RWPE2 (cell line): ENCODE measurements at regions not wholly inside any gene's neighbourhood (a gene's known extent, or its start where the extent isn't known, plus 50 kb on each side); places are given as distances from the start of the nearest gene placed in this dataset.

Experiments used
- ATAC-seq: fragments of 200-7000 bp; cut with Tn5 transposase; 3 replicates; pipeline ENCODE4 v1.9.1; 2021; ENCODE audit warnings: low read depth
- DNase-seq: peaks from one replicate; pipeline ENCODE4 v3.0.0-alpha.2; 2020; ENCODE audit warnings: low spot score
- H3K27ac ChIP-seq: fragments of 450-650 bp; 2 replicates; pipeline ENCODE4 v1.5.1; 2017; ENCODE audit warnings: mild to moderate bottlenecking; ENCODE audit not compliant: poor library complexity, severe bottlenecking
- H3K27me3 ChIP-seq: fragments of 250-450 bp; sonication (Bioruptor Pico); 2 replicates; pipeline ENCODE4 v1.5.1; 2021; ENCODE audit warnings: mild to moderate bottlenecking, moderate library complexity; ENCODE audit not compliant: insufficient read depth, poor library complexity, severe bottlenecking
- H3K36me3 ChIP-seq: fragments of 250-450 bp; sonication (Bioruptor Pico); 2 replicates; pipeline ENCODE4 v1.5.1; 2020; ENCODE audit warnings: low read depth, mild to moderate bottlenecking, moderate library complexity
- H3K4me1 ChIP-seq: fragments of 250-450 bp; sonication (Bioruptor Pico); 2 replicates; pipeline ENCODE4 v1.5.1; 2021; ENCODE audit warnings: mild to moderate bottlenecking, moderate library complexity; ENCODE audit not compliant: insufficient read depth, poor library complexity, severe bottlenecking
- H3K4me3 ChIP-seq: fragments of 250-450 bp; sonication (Bioruptor Pico); 2 replicates; pipeline ENCODE4 v1.5.1; 2021; ENCODE audit warnings: mild to moderate bottlenecking, moderate library complexity; ENCODE audit not compliant: severe bottlenecking
- H3K9me3 ChIP-seq: fragments of 250-450 bp; sonication (Bioruptor Pico); 2 replicates; pipeline ENCODE4 v1.5.1; 2021; ENCODE audit warnings: mild to moderate bottlenecking, moderate library complexity; ENCODE audit not compliant: severe bottlenecking
- TF ChIP-seq, protein P1 (sequence below): fragments of 450-650 bp; IDR thresholded peaks from one replicate; pipeline ENCODE4 v1.5.1; 2017; ENCODE audit warnings: mild to moderate bottlenecking, moderate library complexity; ENCODE audit not compliant: poor library complexity, severe bottlenecking

DNA sequence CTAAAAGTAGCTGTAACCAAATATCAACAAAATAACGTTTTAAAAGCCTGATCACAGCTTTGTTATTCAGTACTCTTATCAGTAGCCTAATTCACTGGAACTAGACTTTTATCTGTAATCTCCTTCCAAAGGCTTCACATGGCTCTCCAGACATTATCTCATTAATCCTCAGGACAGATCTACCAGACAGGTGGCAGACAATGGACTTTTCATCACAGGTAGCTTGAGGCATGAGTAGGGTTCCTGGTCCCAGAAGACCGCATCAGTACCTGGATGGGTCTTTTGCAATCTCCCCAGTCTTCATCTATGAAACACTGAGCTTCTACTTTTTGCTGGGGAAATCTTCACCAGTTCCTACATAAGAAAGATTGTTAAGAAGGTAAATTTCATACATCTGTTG, 132.2 kb upstream of the FOXD3 start:
- DNase-seq: no peak
- Histone ChIP-seq H3K36me3 (no peaks in the 10 kb centered on the region), H3K27me3 (no peaks in the 10 kb centered on the region), H3K27ac (no peak overlapping the region), H3K4me3 (no peak overlapping the region), H3K4me1 (no peaks in the 10 kb centered on the region), H3K9me3 (no peaks in the 10 kb centered on the region)
- no peak for ATAC-seq
- TF ChIP-seq, protein P1, sequence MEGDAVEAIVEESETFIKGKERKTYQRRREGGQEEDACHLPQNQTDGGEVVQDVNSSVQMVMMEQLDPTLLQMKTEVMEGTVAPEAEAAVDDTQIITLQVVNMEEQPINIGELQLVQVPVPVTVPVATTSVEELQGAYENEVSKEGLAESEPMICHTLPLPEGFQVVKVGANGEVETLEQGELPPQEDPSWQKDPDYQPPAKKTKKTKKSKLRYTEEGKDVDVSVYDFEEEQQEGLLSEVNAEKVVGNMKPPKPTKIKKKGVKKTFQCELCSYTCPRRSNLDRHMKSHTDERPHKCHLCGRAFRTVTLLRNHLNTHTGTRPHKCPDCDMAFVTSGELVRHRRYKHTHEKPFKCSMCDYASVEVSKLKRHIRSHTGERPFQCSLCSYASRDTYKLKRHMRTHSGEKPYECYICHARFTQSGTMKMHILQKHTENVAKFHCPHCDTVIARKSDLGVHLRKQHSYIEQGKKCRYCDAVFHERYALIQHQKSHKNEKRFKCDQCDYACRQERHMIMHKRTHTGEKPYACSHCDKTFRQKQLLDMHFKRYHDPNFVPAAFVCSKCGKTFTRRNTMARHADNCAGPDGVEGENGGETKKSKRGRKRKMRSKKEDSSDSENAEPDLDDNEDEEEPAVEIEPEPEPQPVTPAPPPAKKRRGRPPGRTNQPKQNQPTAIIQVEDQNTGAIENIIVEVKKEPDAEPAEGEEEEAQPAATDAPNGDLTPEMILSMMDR: no peak

DNA sequence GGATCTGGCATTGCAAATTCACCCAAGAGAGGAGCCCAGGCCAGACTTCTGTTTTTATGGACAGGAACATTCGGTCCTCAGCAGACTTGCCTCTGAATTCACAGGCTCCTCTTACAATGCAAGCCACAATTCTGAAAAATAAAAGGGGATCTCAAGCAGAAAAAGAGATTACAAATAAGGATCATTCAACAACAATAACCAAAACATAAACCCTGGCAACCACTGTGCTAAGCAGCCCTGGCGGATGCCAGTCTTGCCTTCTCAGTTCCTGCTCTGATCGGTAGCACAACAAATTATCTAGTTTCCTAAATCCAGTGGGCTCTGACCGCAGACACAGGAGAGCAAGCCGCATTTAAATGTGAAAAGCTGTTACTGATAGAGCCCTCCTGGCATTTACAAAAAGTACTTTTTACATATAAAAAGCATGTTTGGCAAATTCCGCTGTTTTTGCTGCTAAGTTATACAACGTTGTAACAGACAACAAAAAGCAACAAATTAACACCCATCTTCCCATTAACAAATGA, 123.4 kb upstream of the FOXD3 start:
- TF ChIP-seq, protein P1: no peak
- no peak for ATAC-seq
- no peak for DNase-seq
- Histone ChIP-seq H3K27ac (no peak overlapping the region), H3K9me3 (no peaks in the 10 kb centered on the region), H3K4me3 (no peak overlapping the region), H3K36me3 (no peaks in the 10 kb centered on the region), H3K27me3 (peaks cover 27% of the 10 kb centered on the region), H3K4me1 (no peaks in the 10 kb centered on the region)

DNA sequence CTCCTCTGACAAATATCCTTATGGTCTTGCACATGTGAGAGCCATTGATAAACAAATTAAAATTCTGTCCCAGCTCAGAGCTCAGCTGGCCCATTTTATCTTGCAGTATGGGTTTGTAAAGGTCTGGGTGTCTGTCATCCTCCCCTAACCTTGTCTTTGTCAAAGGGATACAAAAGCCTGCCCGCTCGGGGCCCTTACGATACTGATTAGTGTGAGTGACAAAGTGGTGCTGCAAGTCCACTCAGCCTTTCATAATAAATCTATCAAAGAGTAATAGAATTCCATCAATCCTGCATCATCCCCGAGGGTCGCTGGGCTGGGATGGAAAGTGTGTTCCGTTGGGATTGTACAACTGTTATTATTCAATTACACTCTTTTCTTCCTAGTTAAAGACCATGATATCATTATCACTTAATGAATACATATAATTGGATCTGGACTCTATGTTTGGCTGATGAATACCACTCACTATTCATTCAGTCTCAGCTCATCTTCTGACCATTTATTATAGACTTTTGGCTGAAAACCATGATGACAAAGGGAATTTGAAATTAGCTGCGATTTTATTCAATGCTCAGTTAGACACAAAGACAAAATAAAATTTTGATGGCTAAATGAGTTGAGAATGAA, 122.5 kb upstream of the FOXD3 start:
- no peak for ATAC-seq
- no peaks in the 10 kb centered on the region for H3K9me3 ChIP-seq
- H3K4me3 ChIP-seq: no peak overlapping the region
- H3K27ac ChIP-seq: no peak overlapping the region
- H3K4me1 ChIP-seq: no peaks in the 10 kb centered on the region
- peaks cover 27% of the 10 kb centered on the region for H3K27me3 ChIP-seq
- TF ChIP-seq, protein P1: no peak
- no peaks in the 10 kb centered on the region for H3K36me3 ChIP-seq
- no peak for DNase-seq

DNA sequence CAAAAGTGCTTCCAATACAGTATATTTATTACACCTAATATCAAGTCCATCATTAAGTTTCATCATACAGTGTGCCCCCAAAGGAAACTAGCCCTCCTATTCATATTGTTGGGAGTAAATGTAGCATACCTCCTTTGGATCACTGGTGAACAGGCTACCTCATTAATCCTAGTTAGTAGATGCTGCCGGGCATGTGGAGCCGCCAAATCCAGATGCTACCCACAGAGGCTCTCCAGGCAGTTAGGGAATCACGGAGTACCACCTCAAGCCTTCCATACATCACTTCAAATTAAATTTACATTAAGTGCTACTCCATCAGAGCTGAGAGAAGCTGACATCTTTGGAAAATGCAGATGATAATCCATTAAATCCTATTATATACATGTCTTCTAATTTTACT, 121.7 kb upstream of the FOXD3 start:
- DNase-seq: no peak
- TF ChIP-seq, protein P1: no peak
- peaks cover 27% of the 10 kb centered on the region for H3K27me3 ChIP-seq

DNA sequence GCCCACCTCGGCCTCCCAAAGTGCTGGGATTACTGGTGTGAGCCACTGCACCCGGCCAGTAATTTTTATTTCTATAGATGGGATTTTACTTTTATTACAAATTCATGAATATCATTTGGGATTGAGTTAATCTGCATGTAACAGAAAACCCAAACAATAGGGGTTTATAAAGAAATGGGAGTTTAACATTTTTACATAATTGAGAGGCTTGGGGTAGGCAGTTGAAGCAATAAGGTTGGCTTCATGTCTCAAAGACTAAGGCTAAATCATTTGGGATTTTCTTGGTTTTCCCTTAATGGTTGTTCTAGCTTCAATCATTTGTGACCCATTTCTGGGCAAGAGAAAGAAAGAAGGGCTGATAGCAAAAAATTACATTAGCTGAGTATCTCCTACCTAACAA, 118.7 kb upstream of the FOXD3 start:
- no peak overlapping the region for H3K27ac ChIP-seq
- H3K36me3 ChIP-seq: no peaks in the 10 kb centered on the region
- no peaks in the 10 kb centered on the region for H3K4me1 ChIP-seq
- H3K9me3 ChIP-seq: no peaks in the 10 kb centered on the region
- ATAC-seq (no peak), DNase-seq (no peak)
- H3K27me3 ChIP-seq: peaks cover 27% of the 10 kb centered on the region
- TF ChIP-seq, protein P1: no peak
- no peak overlapping the region for H3K4me3 ChIP-seq

More for the DNA sequence above, 121.7 kb upstream of the FOXD3 start:
- H3K4me1 ChIP-seq: no peaks in the 10 kb centered on the region
- no peak for ATAC-seq
- H3K36me3 ChIP-seq: no peaks in the 10 kb centered on the region
- H3K9me3 ChIP-seq: no peaks in the 10 kb centered on the region
- no peak overlapping the region for H3K4me3 ChIP-seq
- H3K27ac ChIP-seq: no peak overlapping the region
